NOMO-1 (cell line): ENCODE measurements at regions not wholly inside any gene's neighbourhood (a gene's known extent, or its start where the extent isn't known, plus 50 kb on each side); places are given as distances from the start of the nearest gene placed in this dataset.
"Not testable (repeated sequence)": the region's sequence is repeated elsewhere in the genome, so short reads cannot be mapped to it uniquely, and the experiment has no call there.

Experiments
- DNase-seq, 2 experiments: peaks; one replicate each; lab custom pipeline; 2025; ENCODE audit not compliant: unreplicated experiment in 2 of 2; lab: John Stamatoyannopoulos, UW

DNA sequence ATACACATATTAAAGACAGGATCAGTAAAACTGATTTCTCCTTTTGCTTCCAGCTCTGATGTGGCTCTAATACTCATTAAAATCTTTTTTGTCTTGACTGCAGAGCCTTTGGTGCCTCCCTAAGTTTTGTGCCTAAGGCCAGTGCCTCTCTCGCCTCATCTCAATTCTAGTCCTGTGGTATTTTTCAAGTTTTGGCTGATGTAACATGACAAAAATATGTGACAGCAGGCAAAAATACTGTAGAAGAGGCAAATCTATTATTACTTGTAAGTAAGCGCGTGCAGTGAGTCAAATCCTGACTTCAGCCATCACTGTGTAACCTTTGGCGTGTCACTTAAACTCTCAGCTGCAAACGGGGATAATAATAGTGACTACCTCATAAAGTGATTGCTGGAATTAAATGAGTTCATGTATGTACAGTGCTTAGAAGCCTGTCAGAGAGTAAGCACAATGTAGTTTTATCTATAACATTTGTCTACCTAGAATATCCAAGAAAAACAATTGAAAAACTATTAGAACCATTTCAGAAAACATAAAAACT is 74.0 kb downstream of the MAB21L3 start:
- no peak for DNase-seq

DNA sequence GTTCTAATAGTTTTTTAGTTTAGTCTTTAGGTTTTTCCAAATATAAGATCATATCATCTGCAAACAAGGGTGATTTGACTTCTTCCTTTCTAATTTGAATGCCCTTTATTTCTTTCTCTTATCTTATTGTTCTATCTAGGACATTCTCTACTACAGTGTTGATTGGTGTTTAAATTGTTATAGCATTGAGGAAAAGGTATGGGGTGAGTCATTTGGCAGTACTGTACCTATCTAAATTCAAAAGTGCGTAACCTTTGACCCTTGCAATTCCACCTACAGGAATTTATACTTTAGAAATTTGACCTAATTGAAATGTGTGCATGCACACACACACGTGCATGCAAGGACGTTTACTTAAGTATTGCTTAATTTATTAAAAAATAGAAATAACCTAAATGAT is 78.3 kb downstream of the MAB21L3 start:
- DNase-seq = no peak

DNA sequence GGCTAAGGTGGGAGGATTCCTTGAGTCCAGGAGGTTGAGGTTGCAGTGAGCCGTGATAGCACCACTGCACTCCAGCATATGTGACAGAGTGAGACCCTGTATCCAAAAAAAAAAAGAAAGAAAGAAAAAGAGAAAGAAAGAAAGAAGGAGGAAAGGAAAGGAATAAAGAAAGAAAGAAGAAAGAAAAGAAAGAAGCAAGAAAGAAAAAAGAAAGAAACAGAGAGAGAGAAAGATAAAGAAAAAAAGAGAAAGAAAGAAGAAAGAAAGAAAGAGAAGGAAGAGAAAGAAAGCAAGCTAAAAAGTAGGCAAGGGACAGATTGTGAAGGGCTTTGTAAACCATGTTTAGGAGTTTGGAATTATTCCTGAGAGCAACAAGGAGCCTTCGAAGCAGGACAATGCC is 80.1 kb downstream of the MAB21L3 start:
- no peak for DNase-seq

DNA sequence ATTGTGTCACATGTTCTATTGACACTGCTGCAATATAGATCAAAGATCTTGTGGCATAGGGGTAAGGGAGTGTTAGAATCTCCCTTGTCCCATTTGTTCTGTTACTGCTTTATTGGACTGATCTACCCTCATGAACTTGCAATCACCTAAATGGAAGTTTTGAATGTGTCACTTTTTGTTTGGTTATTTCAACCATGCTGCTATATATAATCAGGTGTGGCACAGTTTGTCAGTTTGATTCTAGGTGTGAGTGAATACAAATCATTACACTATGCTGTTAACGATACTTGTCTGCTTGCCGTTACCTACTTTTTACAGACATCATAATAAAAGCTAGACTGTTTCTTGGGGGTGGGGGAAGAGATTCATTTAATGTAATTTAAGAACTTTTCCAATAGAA is 82.6 kb downstream of the MAB21L3 start:
- DNase-seq = no peak

DNA sequence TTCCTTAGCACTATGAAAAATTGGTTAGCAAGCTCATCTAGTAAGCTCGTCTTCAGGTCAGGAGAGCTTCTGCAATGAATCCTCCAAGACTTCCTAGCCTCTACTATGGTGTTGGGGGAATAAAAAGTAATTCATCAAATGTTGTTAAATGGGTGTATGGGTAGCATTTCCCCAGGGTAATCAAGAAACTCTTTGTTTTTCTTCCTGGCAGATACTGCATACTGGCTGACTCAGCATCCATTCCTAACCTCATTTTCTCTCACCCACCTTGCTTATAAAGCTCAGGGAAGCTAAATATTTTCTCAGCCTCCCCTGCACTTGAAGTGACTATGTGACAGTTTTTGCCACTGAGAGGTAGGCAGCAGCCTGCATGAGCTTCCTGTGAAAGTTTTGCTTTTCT is 83.4 kb downstream of the MAB21L3 start:
- no peak for DNase-seq

DNA sequence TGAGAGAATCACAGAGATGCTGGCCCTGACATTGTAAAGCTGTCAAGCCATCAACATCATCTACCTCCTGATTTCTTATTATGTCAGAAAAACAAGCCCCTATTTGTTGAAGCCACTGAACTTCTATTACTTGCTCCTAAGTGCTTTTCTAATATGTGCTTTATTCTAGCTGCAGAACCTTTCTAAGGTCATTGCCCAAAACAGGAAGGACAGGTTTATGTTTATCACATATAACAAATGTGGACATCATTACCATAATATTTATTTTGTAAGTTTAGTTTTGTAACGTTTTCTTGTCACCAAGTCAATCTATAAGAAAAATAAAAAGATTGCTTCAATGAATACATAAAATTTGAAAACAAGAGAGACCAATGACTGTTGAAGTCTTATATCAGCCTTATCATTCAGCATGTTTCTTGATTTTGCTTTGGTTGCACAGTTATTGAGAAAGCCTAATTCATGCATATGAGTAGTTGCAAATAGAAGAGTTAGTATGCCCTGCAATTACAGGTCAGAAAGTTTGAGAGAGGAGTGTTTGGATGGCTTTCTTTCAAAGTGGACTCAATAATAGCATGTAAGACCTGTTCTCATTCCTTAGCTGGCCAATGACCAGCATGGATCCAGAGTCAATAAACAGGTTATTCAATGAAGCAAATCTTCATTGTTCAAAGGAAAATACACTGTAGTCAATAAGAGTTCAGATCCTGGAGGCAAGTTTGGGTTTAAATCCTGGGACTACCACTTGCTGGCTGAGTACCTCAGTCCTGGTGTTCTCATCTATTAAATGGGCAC is 84.1 kb downstream of the MAB21L3 start:
- no peak for DNase-seq

DNA sequence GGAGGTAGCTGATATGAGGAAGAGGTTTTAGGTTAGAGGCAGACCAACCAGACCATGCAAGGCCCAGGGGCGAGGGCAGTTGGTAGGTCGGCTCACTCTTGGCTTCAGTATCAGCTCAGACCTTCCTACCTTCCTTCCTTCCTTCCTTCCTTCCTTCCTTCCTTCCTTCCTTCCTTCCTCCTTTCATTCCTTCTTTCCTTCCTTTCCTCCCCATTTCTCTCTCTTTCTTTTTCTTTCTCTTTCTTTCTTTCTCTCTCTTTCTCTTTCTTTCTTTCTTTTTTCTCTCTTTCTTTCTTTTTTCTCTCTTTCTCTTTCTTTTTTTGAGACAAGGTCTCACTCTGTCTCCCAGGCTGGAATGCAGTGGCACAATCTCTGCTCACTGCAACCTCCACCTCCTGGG is 89.1 kb downstream of the MAB21L3 start:
- DNase-seq = not testable (repeated sequence)

DNA sequence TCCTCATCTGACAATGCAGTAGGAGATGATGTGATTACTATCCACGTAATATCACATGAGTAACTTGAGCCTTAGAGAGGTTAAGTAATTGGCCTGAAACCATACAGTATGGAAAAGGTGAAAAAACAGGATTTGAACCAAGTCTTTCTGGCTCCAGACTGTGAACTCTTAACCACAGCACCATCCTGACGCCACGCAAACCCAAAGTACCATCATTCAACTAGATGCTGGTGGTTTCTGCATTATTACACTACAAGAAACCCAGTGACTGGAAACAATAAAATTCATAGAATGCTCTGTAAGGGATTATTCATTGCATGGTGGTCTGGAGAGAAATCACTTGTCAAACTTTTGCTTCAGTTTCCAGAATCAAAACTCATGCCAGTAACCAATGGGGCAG is 90.7 kb downstream of the MAB21L3 start:
- DNase-seq = no peak

DNA sequence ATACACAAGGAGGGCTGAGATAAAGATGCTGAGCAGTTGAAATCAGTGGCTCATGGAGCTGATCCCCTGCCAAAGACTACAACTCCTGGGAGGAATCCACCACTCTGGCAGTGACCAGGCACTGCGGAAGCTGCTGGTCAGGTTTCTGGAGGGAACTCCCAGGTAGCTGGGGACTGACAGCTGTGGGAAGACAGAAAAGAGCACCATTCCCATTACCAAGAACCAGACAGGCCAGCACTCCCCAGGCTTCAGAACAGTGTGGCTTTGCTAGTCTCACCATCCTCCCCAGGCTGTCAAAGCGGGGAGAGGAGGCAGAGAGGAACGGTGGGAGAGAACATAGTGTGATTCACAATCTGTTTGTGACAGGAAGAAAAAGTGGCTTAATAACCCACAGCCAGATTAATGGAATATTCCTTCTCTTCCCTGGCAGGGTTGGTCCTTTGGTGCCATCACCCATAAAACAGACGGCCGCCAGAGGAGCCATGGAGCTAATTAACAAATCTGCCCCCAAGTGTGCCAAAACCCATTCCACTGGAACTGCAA is 92.1 kb downstream of the MAB21L3 start:
- DNase-seq = no peak

DNA sequence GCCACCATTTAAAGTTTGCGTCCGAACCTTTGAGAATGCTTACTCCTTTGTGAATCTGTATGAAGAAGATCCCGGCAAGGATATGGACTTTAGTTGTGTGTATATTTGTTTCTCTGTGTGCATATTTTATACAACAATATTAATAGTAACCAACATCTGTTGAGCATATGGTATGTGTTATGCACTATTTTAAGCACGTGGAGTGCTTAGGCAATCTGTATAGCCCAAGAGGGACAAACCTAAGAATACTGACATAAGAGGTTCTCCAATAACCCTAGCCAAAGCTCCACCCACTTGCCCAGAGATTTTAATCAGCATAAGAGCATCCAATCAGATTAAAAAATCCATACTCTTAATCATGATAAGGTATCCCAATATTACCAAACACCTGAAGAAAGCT is 92.7 kb downstream of the MAB21L3 start:
- DNase-seq = no peak

DNA sequence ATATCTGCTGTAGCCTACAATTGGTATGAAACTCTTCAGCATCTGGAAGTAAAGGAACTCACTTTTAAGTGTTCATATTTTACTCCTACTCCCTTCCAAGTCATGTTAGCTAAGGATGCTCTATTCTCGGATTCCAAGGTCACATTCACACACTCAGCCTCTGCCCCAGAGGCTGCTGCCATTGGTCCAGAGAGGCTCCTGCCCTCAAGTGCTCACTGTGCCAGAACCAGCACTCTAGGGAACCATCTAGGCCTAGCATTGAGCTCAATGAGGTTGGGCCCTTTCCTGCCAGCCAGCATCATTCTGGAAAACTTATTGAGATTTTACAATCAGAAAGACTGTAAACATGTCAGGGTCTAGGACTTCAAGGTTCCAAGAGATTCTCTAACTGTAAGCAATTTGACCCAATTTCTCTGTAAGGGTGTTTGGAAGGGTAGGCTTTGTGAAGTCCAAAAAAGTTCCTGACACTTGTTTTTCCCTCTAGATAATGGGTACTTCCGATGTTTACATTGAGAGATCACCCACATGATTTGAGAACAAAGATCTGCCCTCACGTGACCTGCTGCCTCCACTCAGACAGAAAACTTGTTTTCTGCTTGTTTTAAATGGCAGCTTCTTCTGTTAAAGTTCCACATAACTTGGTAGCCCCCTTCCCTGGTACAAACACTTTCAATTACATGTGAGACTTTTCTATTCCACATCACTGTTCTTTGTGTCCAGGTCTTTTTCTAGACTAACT is 94.9 kb downstream of the MAB21L3 start:
- no peak for DNase-seq

DNA sequence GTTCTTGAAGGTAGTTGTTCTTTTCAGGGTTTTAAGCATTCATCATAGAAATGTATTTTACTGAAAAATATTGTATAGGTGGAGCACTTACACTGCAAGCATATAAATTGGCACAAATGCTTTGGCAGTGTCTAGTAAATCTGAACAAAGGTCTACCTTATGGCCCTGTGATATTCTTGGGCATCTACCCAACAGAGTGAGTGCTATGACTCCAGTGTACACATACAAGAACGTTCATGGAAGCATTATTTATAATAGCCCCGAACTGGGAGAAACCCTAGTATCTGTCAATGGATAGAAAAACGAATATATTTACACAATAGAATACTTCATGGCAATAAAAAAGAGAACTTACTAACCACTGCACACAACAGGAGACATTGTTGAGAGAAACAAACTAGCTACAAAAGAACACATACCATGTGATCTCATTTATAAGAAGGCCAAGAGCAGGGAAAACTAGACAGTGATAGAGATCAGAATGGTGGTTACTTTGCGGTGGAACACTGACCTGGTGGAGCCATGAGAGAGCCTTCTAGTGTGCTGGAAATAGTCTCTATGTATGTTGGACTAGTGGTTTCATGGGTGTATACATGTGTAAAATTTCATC is 96.0 kb downstream of the MAB21L3 start:
- no peak for DNase-seq

DNA sequence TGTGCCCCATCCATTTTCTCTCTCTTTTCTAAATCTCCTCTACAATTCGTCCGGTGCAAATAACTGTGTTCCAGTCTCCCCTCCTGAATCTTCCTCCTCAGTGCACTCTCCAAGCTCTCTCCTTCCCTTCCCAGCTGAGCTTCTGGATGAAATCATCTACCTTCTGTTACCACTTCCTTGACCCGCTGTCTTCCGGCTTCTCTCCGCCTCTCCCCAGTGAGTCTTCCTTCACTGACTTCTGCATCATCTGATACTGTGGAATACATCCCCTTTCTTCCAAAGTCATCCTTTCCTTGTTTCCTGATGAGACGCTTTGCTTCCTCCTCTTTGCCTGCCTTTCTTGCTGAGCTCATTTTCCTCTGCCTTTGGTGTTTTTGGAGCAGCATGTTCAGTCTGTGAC is 96.9 kb downstream of the MAB21L3 start:
- no peak for DNase-seq

DNA sequence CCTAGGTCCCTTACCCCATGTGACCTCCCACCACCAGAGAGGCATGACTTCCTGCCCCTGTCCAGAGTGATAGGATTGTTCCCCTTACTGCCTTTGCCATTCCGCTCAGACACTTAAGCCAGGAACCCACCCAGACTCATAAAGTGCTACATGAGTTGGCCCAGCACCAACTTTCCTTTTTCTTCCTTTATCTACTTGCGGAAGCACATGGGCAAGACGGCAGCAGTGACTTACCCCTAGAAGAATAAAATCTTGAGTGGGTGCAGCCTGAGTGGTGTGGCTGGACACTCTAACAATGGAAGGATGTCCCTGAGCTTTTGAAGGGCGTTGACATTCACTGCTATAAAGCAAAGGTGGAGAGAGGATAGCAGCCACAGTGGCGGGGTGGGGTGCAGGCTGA is 100.1 kb downstream of the MAB21L3 start:
- no peak for DNase-seq

DNA sequence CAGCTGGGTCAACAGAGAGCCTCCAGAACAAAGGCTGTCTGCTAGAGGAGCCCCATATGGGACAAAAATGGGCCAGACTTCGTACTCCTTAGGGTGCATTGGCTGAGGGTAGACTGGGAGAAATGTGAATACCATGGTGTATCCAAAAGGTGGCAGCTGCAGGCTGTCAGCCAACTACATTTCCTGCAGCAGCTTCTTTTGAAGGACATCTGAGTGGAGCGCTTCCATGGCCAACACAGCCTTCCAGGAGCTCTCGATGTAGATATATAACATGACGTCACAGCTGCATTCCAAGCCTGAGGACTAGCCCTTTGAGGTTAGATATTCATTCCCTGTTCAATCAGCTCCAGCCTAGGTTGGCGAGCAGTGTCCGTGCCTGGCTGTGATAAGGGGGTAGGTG is 107.7 kb downstream of the MAB21L3 start:
- no peak for DNase-seq

DNA sequence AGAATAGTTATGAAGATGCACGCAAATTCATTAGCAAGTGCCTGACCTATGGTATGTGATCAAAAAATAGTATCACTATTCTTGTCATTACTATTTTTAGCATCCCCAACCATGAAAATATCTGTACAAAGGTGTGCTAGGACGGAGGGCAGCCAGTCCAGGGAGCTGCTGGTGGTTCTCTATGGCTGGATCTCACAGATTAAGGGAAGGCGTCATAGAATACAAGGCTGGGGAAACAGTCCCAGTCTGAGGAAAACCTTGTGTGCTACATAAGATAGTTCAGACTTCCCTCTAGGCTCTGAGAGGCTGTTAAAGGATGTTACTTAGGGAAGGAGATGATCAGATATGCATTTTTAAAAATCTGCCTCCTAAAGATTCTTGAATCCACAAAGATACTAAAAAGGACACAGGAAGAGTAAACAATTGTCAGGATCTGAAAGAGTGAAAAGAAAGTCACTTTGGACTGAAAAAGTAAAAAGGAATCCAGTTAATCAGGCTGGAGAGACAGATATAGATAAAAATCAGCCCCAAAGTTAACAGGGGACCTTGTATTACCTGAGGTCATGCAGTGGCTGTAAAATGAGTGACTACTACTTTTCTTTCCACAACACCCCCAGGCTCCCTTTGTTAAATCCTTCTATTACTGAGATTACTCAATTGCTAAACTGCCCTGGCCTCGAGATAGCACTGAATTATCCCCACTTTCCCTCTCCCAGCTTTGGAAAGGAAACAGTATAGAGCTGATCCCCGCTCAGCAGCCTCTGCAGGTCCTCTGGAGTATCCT is 108.6 kb downstream of the MAB21L3 start:
- DNase-seq = no peak

DNA sequence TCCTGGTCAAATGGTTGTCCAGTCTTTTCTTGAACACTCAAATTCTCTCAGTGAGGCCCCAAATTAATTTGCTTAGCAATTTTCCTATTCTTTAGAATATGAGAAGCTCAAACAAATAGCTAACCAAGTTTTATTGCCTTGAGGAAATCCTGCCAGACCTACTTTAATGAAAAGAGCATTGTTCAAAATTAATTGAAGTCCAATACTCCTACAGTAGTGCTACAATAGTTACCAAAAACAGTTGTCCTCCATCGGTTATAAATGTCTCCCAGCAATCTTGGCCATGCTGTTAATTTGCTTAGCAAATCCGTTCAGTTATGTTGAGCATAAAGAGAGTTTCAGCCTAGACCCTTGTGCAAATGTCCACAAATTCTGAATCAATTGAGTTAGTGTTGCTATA is 112.9 kb downstream of the MAB21L3 start:
- no peak for DNase-seq

DNA sequence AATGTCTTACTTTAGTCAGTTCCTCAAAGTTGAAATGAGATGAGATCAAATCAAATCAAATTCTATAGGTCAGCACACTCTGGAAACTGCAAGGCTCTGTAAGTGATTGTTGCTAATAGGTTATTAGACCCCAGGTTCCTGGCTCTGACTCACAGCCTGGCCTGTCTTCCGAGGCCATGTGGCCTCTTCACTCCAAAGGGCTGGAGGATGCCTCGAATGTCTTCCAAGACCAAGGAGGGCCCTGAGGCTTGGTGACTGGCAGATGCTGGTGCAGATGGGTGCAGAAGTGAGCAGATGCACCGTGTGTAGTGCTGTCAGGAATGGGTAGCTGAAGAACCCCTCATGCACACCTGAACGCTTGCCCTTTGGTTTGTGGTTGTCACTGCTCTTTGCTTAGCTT is 113.4 kb downstream of the MAB21L3 start:
- DNase-seq = no peak

DNA sequence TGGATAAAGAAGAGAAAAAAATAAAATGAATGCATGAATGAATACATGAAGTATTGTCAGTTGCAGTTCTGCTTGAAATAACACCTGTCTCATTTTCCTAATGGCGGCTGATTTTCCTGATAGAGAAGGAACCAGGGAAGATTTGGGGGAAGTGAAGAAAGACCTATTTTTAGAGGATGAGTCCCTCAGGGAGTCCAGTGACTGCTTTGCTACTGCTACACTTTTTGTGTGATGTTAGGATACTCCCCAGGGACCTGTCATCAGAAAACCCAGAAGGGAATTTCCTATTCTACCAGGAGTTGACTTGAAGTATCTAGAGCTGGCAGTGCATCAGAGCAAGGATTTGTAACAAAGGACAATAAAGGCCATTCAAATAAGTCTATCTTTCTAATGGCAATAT is 114.8 kb downstream of the MAB21L3 start:
- DNase-seq = no peak

DNA sequence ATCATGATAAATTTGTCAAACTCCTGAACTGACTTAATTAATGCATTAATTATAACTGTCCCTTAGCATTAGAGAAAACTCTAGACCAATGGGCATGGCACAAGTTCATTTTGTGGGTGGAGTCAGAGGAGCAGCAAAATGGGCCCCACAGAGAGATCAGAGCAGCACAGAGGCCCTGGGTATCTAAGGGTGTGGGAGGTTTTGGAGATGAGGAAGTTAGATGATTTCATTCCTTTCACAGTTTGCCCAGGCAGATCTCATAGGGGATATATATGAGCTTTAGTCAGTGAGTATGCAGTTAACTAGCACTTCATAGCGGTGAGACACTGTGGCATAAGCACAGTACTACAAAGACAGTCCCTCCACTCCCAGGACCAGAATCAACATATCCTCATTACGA is 117.3 kb downstream of the MAB21L3 start:
- no peak for DNase-seq

DNA sequence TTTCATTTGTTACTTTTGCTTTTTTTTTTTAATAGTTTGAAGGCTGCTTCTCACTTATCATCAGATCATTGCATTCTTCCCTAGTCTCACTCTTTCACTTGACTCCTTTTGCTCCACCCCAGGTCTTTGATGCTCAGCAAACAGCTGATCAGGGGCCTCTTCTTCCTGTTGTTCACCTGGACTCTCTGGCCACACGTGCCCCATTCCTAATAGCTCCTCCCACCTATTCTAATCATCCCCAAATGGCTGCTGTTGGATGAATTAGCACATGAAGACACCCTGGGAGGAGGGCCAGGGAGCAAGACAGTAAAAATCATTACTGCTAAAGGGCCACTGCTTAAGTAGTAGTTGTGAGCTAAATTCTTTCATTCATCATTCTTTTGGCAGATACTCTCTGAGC is 119.5 kb downstream of the MAB21L3 start:
- no peak for DNase-seq
